ENCODE measurements at regions not wholly inside any gene's neighbourhood (a gene's known extent, or its start where the extent isn't known, plus 50 kb on each side); places are given as distances from the start of the nearest gene placed in this dataset.

DNA sequence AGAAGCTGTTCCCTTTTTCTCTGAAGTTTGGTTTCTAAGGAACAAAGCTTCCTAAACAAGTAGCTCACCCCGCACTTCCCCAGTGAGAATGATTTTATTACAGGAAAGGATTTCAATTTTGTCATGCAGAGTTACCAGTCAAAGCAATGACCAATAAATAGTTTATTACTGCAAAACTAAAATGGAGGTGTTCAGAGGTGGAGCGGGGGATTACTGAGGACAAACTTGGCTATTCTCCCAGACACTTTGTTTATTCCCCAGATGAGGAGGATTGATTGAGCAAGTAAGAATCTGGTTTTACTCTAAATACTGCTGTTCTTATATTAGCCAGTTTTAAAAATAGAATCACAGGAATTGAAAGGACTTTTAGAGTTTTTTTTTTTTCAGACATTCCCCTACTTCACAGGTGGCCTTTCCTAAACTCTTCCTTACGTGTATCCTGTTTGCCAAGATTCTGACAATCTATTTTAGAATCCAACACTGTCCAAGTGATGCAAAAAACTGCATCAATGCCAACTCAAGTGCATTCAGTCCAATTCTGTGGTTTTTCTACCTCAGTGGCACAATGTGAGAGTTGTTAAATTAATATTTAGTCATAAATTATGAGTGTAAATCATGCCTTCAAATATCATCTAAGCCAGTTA, 136.1 kb downstream of the TNFSF18 start:
- no peak overlapping the region for H3K27ac Mint-ChIP-seq (ENCODE audit: unreplicated experiment)
- H3K4me3 Mint-ChIP-seq, result no peak overlapping the region
- DNase-seq (ENCODE audit: low read depth, low spot score), result no peak
- H3K9me3 Mint-ChIP-seq, result peaks cover 11% of the 10 kb centered on the region
- H3K4me1 Mint-ChIP-seq, result no peaks in the 10 kb centered on the region
- TF ChIP-seq, protein P1, sequence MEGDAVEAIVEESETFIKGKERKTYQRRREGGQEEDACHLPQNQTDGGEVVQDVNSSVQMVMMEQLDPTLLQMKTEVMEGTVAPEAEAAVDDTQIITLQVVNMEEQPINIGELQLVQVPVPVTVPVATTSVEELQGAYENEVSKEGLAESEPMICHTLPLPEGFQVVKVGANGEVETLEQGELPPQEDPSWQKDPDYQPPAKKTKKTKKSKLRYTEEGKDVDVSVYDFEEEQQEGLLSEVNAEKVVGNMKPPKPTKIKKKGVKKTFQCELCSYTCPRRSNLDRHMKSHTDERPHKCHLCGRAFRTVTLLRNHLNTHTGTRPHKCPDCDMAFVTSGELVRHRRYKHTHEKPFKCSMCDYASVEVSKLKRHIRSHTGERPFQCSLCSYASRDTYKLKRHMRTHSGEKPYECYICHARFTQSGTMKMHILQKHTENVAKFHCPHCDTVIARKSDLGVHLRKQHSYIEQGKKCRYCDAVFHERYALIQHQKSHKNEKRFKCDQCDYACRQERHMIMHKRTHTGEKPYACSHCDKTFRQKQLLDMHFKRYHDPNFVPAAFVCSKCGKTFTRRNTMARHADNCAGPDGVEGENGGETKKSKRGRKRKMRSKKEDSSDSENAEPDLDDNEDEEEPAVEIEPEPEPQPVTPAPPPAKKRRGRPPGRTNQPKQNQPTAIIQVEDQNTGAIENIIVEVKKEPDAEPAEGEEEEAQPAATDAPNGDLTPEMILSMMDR (conservative IDR thresholded peaks at IDR 0.05), result no peak
- peaks cover 7% of the 10 kb centered on the region for H3K36me3 Mint-ChIP-seq (ENCODE audit: low read depth)
- peaks cover 2% of the 10 kb centered on the region for H3K27me3 Mint-ChIP-seq (ENCODE audit: low read depth)

DNA sequence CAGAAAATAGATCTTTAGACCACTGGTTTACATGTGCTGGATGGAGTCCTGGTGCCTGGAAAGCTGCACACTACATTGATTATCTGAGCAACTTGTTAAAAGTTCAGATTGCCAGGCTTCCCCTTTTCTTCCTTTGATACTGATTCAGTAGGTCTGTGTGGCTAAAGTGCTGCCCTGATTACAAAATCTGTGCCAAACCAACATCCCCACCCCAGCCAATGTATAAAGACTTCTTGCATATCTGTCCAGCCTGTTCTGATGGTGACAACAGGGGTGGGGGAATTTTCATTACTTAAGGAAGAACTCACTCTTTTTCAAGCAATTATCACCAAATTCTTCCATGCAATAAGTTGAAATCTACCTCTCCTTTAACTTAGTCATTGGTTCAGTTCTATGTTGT, 135.5 kb downstream of the TNFSF18 start:
- H3K27me3 Mint-ChIP-seq (ENCODE audit: low read depth), result peaks cover 2% of the 10 kb centered on the region
- H3K36me3 Mint-ChIP-seq (ENCODE audit: low read depth), result peaks cover 7% of the 10 kb centered on the region
- DNase-seq (ENCODE audit: low read depth, low spot score), result no peak
- no peak overlapping the region for H3K4me3 Mint-ChIP-seq
- no peak overlapping the region for H3K27ac Mint-ChIP-seq (ENCODE audit: unreplicated experiment)
- peaks cover 11% of the 10 kb centered on the region for H3K9me3 Mint-ChIP-seq
- TF ChIP-seq, protein P1 (conservative IDR thresholded peaks at IDR 0.05), result no peak
- H3K4me1 Mint-ChIP-seq, result no peaks in the 10 kb centered on the region

DNA sequence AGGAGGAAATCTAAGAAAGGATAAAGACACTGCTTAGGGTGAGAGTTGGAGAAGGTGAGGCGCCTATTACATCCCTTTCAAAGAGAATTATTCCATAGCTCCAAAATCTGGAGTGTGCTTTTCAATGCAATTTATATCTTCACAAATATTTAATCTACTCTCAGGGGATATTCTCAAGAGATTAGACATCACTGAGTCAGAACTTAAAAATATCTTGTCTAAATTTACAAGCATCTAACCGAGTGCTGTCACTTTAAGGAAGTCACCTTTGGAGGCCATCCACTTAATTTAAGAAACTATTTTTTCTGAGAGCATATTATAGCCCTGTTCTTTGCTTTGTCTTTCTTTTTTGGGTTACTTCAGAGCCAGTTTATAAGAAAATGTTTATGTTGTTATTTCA, 134.6 kb downstream of the TNFSF18 start:
- peaks cover 2% of the 10 kb centered on the region for H3K27me3 Mint-ChIP-seq (ENCODE audit: low read depth)
- H3K36me3 Mint-ChIP-seq (ENCODE audit: low read depth), result peaks cover 7% of the 10 kb centered on the region
- TF ChIP-seq, protein P1 (conservative IDR thresholded peaks at IDR 0.05), result no peak
- no peak overlapping the region for H3K4me3 Mint-ChIP-seq
- peaks cover 11% of the 10 kb centered on the region for H3K9me3 Mint-ChIP-seq
- no peak overlapping the region for H3K27ac Mint-ChIP-seq (ENCODE audit: unreplicated experiment)
- no peak for DNase-seq (ENCODE audit: low read depth, low spot score)
- H3K4me1 Mint-ChIP-seq, result no peaks in the 10 kb centered on the region

DNA sequence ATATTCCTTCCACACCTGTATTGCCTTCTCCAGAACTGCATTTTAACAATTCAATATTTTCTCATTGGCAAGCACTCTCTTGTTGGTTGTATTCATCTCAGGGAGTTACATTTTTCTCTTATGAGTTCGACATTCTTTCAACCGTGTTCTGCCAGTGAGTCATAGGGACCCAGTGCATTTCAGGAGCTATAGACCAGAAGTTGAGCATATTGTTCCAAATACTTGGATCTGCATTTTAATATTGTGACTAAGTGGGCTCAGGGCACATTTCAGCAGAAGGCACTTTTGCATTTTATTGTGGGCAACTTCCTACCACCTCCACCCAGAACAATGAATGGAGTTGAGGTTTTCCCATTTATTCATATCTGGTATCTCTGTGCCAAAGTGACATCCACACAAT, 132.8 kb downstream of the TNFSF18 start:
- Mint-ChIP-seq H3K9me3 (peaks cover 8% of the 10 kb centered on the region), H3K4me1 (no peaks in the 10 kb centered on the region), H3K36me3 (ENCODE audit: low read depth) (peaks cover 6% of the 10 kb centered on the region), H3K27me3 (ENCODE audit: low read depth) (peaks cover under 1% of the 10 kb centered on the region), H3K27ac (ENCODE audit: unreplicated experiment) (no peak overlapping the region), H3K4me3 (no peak overlapping the region)
- TF ChIP-seq, protein P1 (conservative IDR thresholded peaks at IDR 0.05), result no peak
- DNase-seq (ENCODE audit: low read depth, low spot score), result no peak

DNA sequence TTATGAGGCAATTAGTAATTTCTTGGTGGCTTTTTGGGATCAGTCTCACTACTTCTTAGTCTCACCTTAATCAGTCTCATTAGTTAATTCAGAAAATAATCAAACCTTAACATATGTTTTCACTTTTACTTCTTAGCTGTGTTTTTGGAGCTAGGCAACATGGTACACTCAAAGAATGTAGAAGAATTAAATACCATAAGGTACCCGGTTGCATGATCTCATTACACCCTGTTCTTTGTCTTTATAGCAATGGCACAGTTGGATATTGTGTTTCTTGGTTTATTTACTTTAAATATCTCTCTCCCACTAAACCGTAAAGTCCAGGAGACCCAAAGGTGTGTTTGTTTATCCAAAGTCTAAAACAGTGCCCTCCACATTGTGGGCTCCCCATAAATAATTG, 132.3 kb downstream of the TNFSF18 start:
- H3K4me3 Mint-ChIP-seq, result no peak overlapping the region
- H3K27me3 Mint-ChIP-seq (ENCODE audit: low read depth), result no peaks in the 10 kb centered on the region
- H3K9me3 Mint-ChIP-seq, result peaks cover 4% of the 10 kb centered on the region
- TF ChIP-seq, protein P1 (conservative IDR thresholded peaks at IDR 0.05), result no peak
- no peak for DNase-seq (ENCODE audit: low read depth, low spot score)
- H3K4me1 Mint-ChIP-seq, result no peaks in the 10 kb centered on the region
- peaks cover 2% of the 10 kb centered on the region for H3K36me3 Mint-ChIP-seq (ENCODE audit: low read depth)
- H3K27ac Mint-ChIP-seq (ENCODE audit: unreplicated experiment), result no peak overlapping the region

Data from neural crest cell (in vitro differentiated cells).